Neuronal stem cell (in vitro differentiated cells): ENCODE measurements at regions not wholly inside any gene's neighbourhood (a gene's known extent, or its start where the extent isn't known, plus 50 kb on each side); places are given as distances from the start of the nearest gene placed in this dataset.

Source experiments
- DNase-seq: peaks from one replicate; pipeline ENCODE4 v3.0.0-alpha.2; 2013; ENCODE audit warnings: low spot score
- H2AFZ ChIP-seq: one replicate; pipeline ENCODE4 v1.6.1; 2013; ENCODE audit warnings: mild to moderate bottlenecking, low read length, inconsistent platforms
- H2AK5ac ChIP-seq: 2 replicates; pipeline ENCODE4 v1.6.1; 2013; ENCODE audit warnings: low read depth, mild to moderate bottlenecking, inconsistent platforms, low read length, moderate library complexity, mixed read lengths
- H2BK120ac ChIP-seq: 2 replicates; pipeline ENCODE4 v1.6.1; 2013; ENCODE audit warnings: low read depth, mild to moderate bottlenecking, inconsistent platforms, low read length, moderate library complexity, mixed read lengths
- H2BK12ac ChIP-seq: one replicate; pipeline ENCODE4 v1.6.1; 2013; ENCODE audit warnings: low read length, inconsistent platforms
- H2BK15ac ChIP-seq: 2 replicates; pipeline ENCODE4 v1.6.1; 2013; ENCODE audit warnings: mild to moderate bottlenecking, low read length, inconsistent platforms, mixed read lengths
- H2BK5ac ChIP-seq: one replicate; pipeline ENCODE4 v1.6.1; 2013; ENCODE audit warnings: inconsistent platforms, mild to moderate bottlenecking, low read length, moderate library complexity
- H3K14ac ChIP-seq: one replicate; pipeline ENCODE4 v1.6.1; 2013; ENCODE audit warnings: low read length, inconsistent platforms
- H3K18ac ChIP-seq: 2 replicates; pipeline ENCODE4 v1.6.1; 2013; ENCODE audit warnings: low read length, inconsistent platforms
- H3K23ac ChIP-seq: 2 replicates; pipeline ENCODE4 v1.6.1; 2013; ENCODE audit warnings: low read depth, mild to moderate bottlenecking, mixed read lengths, low read length, inconsistent platforms; ENCODE audit not compliant: poor library complexity
- H3K27ac ChIP-seq: replicated peaks from 3 replicates; pipeline ENCODE4 v1.5.1; 2013; ENCODE audit warnings: low read length, inconsistent platforms
- H3K27me3 ChIP-seq, 3 experiments: 2 replicates each; pipeline ENCODE4 v1.6.1; 2013; ENCODE audit warnings: low read length in 3 of 3, mild to moderate bottlenecking in 2 of 3, inconsistent platforms in 1 of 3, low read depth in 1 of 3, mixed read lengths in 1 of 3, moderate library complexity in 1 of 3; ENCODE audit not compliant: control insufficient read depth in 3 of 3, insufficient read depth in 3 of 3
- H3K36me3 ChIP-seq, 2 donors: replicated peaks in 1 of 2; 2 replicates each; pipeline ENCODE4 v1.6.1; 2013; ENCODE audit warnings: low read length in 2 of 2; ENCODE audit not compliant: control insufficient read depth in 2 of 2, insufficient read depth in 2 of 2
- H3K4ac ChIP-seq: 2 replicates; pipeline ENCODE4 v1.6.1; 2013; ENCODE audit warnings: inconsistent platforms, mild to moderate bottlenecking, low read length, moderate library complexity
- H3K4me1 ChIP-seq, 2 donors: 1 replicate in 1 of 2; 2 replicates in 1 of 2; pipeline ENCODE4 v1.6.1; 2013; ENCODE audit warnings: low read length in 2 of 2, low read depth in 1 of 2; ENCODE audit not compliant: control insufficient read depth in 2 of 2, insufficient read depth in 1 of 2
- H3K4me2 ChIP-seq: one replicate; pipeline ENCODE4 v1.6.1; 2013; ENCODE audit warnings: mild to moderate bottlenecking, low read length, inconsistent platforms; ENCODE audit not compliant: insufficient read depth, poor library complexity, severe bottlenecking
- H3K4me3 ChIP-seq, 2 donors: 2 replicates each; pipeline ENCODE4 v1.5.1; 2013; ENCODE audit warnings: low read length in 2 of 2, mild to moderate bottlenecking in 2 of 2, inconsistent platforms in 1 of 2, moderate library complexity in 1 of 2
- H3K79me1 ChIP-seq: one replicate; pipeline ENCODE4 v1.6.1; 2013; ENCODE audit warnings: low read depth, mild to moderate bottlenecking, inconsistent platforms, low read length, moderate library complexity
- H3K9ac ChIP-seq: one replicate; pipeline ENCODE4 v1.6.1; 2013; ENCODE audit warnings: mild to moderate bottlenecking, low read depth, low read length, inconsistent platforms; ENCODE audit not compliant: poor library complexity
- H3K9me3 ChIP-seq, 2 donors: replicated peaks in 1 of 2; 2 replicates each; pipeline versions ENCODE3 to v1.6.1; 2013; ENCODE audit warnings: low read length in 2 of 2, mild to moderate bottlenecking in 2 of 2, inconsistent platforms in 1 of 2, low read depth in 1 of 2, mixed read lengths in 1 of 2, moderate library complexity in 1 of 2; ENCODE audit not compliant: control insufficient read depth in 2 of 2, insufficient read depth in 1 of 2
- H4K8ac ChIP-seq: one replicate; pipeline ENCODE4 v1.6.1; 2013; ENCODE audit warnings: low read depth, mild to moderate bottlenecking, inconsistent platforms, low read length, moderate library complexity
- H4K91ac ChIP-seq: one replicate; pipeline ENCODE4 v1.6.1; 2013; ENCODE audit warnings: low read length, low read depth, mild to moderate bottlenecking, inconsistent platforms; ENCODE audit not compliant: poor library complexity
- WGBS, 2 donors: extraction: QIAGEN DNeasy Blood & Tissue Kit; methylation state at CpG; one replicate each; pipeline ENCODE4 v1.1.7; 2013; ENCODE audit warnings: missing lambda C conversion rate in 2 of 2, mixed read lengths in 1 of 2; ENCODE audit not compliant: insufficient read length in 2 of 2, insufficient replicate concordance in 1 of 2; ENCODE audit errors: extremely low coverage in 2 of 2; 5-methylcytosine and 5-hydroxymethylcytosine counted together

GRCh38 chr15:25582886-25583285 is 144.1 kb upstream of the UBE3A start:
- no peak overlapping the region for H3K23ac ChIP-seq
- no CpG with 5 or more reads among the region's 4 CpGs for WGBS, 2 donors
- H3K4me2 ChIP-seq: no peak overlapping the region

DNA sequence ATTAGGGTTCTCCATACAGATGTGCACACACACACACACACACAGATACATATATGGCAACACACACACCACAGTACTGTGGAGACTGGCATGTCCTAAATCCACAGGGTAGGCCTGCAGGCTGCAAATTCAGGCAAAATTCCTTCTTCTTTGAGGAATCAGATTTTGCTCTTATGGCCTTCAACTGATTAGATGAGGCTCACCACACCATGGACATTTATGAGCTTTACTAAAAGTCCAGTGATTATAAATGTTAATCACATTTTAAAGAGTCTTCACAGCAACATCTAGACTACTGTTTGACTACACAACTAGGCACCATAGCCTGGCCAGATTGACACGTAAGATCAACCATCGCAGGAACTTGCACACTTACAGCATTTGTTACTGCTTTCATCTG is 140.3 kb upstream of the UBE3A start:
- Histone ChIP-seq H3K9me3 (peaks cover 0 to 2% of the 10 kb centered on the region in 2 donors), H3K9ac (no peak overlapping the region), H2BK120ac (no peak overlapping the region), H3K27ac (no peak overlapping the region), H3K4me1 (no peaks in the 10 kb centered on the region), H2AFZ (no peak overlapping the region), H3K4ac (no peak overlapping the region), H3K14ac (no peak overlapping the region), H2AK5ac (no peak overlapping the region), H3K79me1 (no peaks in the 10 kb centered on the region), H3K23ac (no peak overlapping the region), H4K91ac (no peak overlapping the region), H2BK12ac (no peak overlapping the region), H3K27me3 (no peaks in the 10 kb centered on the region), H2BK15ac (no peak overlapping the region), H3K18ac (no peak overlapping the region), H2BK5ac (no peak overlapping the region), H3K4me2 (no peak overlapping the region), H3K4me3 (no peak overlapping the region), H4K8ac (no peak overlapping the region), H3K36me3 (no peaks in the 10 kb centered on the region)
- WGBS, 2 donors: no CpG with 5 or more reads among the region's 2 CpGs
- DNase-seq: no peak

More at GRCh38 chr15:25582886-25583285, 144.1 kb upstream of the UBE3A start:
- no peak overlapping the region for H2BK15ac ChIP-seq
- H3K27me3 ChIP-seq: no peaks in the 10 kb centered on the region
- no peak for DNase-seq
- no peak overlapping the region for H3K4ac ChIP-seq
- no peak overlapping the region for H2BK12ac ChIP-seq
- no peak overlapping the region for H3K18ac ChIP-seq
- H3K4me1 ChIP-seq: no peaks in the 10 kb centered on the region
- H3K79me1 ChIP-seq: no peaks in the 10 kb centered on the region
- peaks cover 0 to 2% of the 10 kb centered on the region in 2 donors for H3K9me3 ChIP-seq
- H2BK120ac ChIP-seq: no peak overlapping the region
- H2BK5ac ChIP-seq: no peak overlapping the region
- no peak overlapping the region for H3K4me3 ChIP-seq
- H2AFZ ChIP-seq: no peak overlapping the region
- no peaks in the 10 kb centered on the region for H3K36me3 ChIP-seq
- H3K27ac ChIP-seq: no peak overlapping the region
- H3K9ac ChIP-seq: no peak overlapping the region
- peak overlapping the region; percentile 54 for H4K8ac ChIP-seq
- no peak overlapping the region for H3K14ac ChIP-seq
- no peak overlapping the region for H2AK5ac ChIP-seq
- no peak overlapping the region for H4K91ac ChIP-seq

GRCh38 chr15:25572191-25572590 is 133.4 kb upstream of the UBE3A start:
- DNase-seq: no peak
- Histone ChIP-seq H3K23ac (no peak overlapping the region), H3K9ac (no peak overlapping the region), H2BK12ac (no peak overlapping the region), H3K27ac (no peak overlapping the region), H2AK5ac (no peak overlapping the region), H4K8ac (no peak overlapping the region), H3K4me3 (no peak overlapping the region), H2BK120ac (no peak overlapping the region), H2BK5ac (no peak overlapping the region), H3K9me3 (no peaks in the 10 kb centered on the region), H2AFZ (no peak overlapping the region), H3K18ac (no peak overlapping the region), H3K36me3 (no peaks in the 10 kb centered on the region), H3K14ac (no peak overlapping the region), H4K91ac (no peak overlapping the region), H3K4ac (no peak overlapping the region), H3K4me1 (peaks cover 2 to 10% of the 10 kb centered on the region in 2 donors), H3K79me1 (no peaks in the 10 kb centered on the region), H3K27me3 (peaks cover 0 to 3% (median 0%) of the 10 kb centered on the region in 3 experiments), H2BK15ac (no peak overlapping the region), H3K4me2 (no peak overlapping the region)
- no CpG with 5 or more reads among the region's 4 CpGs for WGBS, 2 donors

DNA sequence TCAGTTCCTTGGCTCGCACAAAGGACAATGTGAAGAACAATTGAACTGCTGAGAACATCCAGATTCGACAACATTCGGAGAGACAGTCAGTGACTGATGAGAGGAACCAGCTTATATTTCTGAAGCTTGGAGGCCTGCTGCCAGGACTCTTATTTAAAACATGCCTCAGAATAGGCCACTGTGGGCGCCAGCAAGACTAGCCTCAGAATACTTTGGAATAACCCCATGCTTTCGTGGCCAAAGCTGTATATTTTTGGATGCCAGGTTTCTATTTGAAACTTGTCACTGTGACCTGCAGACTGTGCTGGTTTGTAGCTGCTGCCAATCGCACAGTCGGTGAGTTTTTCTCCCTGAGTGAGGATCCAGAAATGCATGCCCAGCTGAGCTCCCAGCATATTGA is 129.9 kb upstream of the UBE3A start:
- no CpG with 5 or more reads among the region's 7 CpGs for WGBS, 2 donors
- no peak overlapping the region for H2BK5ac ChIP-seq
- H2AFZ ChIP-seq: no peak overlapping the region
- no peak overlapping the region for H3K23ac ChIP-seq
- H3K9ac ChIP-seq: no peak overlapping the region
- H4K8ac ChIP-seq: no peak overlapping the region
- H3K27ac ChIP-seq: no peak overlapping the region
- no peak overlapping the region for H2AK5ac ChIP-seq
- no peak overlapping the region for H2BK15ac ChIP-seq
- H3K9me3 ChIP-seq: no peaks in the 10 kb centered on the region
- H2BK120ac ChIP-seq: no peak overlapping the region
- H3K4me2 ChIP-seq: no peak overlapping the region
- no peaks in the 10 kb centered on the region for H3K27me3 ChIP-seq
- no peak for DNase-seq
- no peaks in the 10 kb centered on the region for H3K36me3 ChIP-seq
- peaks cover 2 to 10% of the 10 kb centered on the region in 2 donors for H3K4me1 ChIP-seq
- no peak overlapping the region for H3K14ac ChIP-seq
- H4K91ac ChIP-seq: no peak overlapping the region
- no peaks in the 10 kb centered on the region for H3K79me1 ChIP-seq
- no peak overlapping the region for H2BK12ac ChIP-seq
- H3K18ac ChIP-seq: no peak overlapping the region
- no peak overlapping the region for H3K4me3 ChIP-seq
- H3K4ac ChIP-seq: no peak overlapping the region
